Liver (tissue), 8 donors: ENCODE measurements at regions not wholly inside any gene's neighbourhood (a gene's known extent, or its start where the extent isn't known, plus 50 kb on each side); places are given as distances from the start of the nearest gene placed in this dataset.

Experiments
- DNase-seq: peaks from one replicate; pipeline ENCODE4 v3.0.0-alpha.2; 2017; ENCODE audit warnings: low spot score
- H3K27ac ChIP-seq, 2 donors: one replicate each; pipeline ENCODE4 v1.7.0; 2013; ENCODE audit warnings: inconsistent platforms in 2 of 2, low read length in 2 of 2, control low read depth in 1 of 2, low read depth in 1 of 2, mild to moderate bottlenecking in 1 of 2
- H3K27me3 ChIP-seq, 4 donors: one replicate each; pipeline versions ENCODE4 v1.6.1 to v1.7.0; 2013; ENCODE audit warnings: low read length in 3 of 4, inconsistent platforms in 1 of 4, mild to moderate bottlenecking in 1 of 4, moderate library complexity in 1 of 4; ENCODE audit not compliant: control insufficient read depth in 4 of 4, insufficient read depth in 4 of 4
- H3K36me3 ChIP-seq, 4 donors: one replicate each; pipeline versions ENCODE4 v1.6.1 to v1.7.0; 2013; ENCODE audit warnings: low read length in 3 of 4, mild to moderate bottlenecking in 3 of 4, low read depth in 1 of 4, moderate library complexity in 1 of 4; ENCODE audit not compliant: control insufficient read depth in 4 of 4, insufficient read depth in 3 of 4
- H3K4me1 ChIP-seq, 4 donors: one replicate each; pipeline versions ENCODE4 v1.6.1 to v1.7.0; 2013; ENCODE audit warnings: low read length in 3 of 4, mild to moderate bottlenecking in 3 of 4, moderate library complexity in 1 of 4; ENCODE audit not compliant: control insufficient read depth in 4 of 4, insufficient read depth in 4 of 4
- H3K4me3 ChIP-seq, 3 donors: one replicate each; pipeline versions ENCODE4 v1.6.1 to v1.7.0; 2013; ENCODE audit warnings: low read length in 3 of 3, control low read depth in 1 of 3, low read depth in 1 of 3, mild to moderate bottlenecking in 1 of 3
- H3K9ac ChIP-seq, 2 donors: one replicate each; pipeline ENCODE4 v1.7.0; 2013; ENCODE audit warnings: low read length in 2 of 2, mild to moderate bottlenecking in 2 of 2, moderate library complexity in 2 of 2, control low read depth in 1 of 2, low read depth in 1 of 2
- H3K9me3 ChIP-seq, 4 donors: one replicate each; pipeline versions ENCODE4 v1.6.1 to v1.7.0; 2013; ENCODE audit warnings: low read length in 3 of 4; ENCODE audit not compliant: control insufficient read depth in 4 of 4
- EGR1 ChIP-seq, 2 donors: IDR thresholded peaks; 2 replicates each; pipeline ENCODE4 v1.6.1; 2016 to 2018; ENCODE audit warnings: antibody characterized with exemption in 2 of 2, low read depth in 2 of 2
- FOXA1 ChIP-seq: IDR thresholded peaks from 2 replicates; pipeline ENCODE4 v1.6.1; 2016; ENCODE audit warnings: antibody characterized with exemption
- FOXA2 ChIP-seq: IDR thresholded peaks from 2 replicates; pipeline ENCODE4 v1.6.1; 2016; ENCODE audit warnings: antibody characterized with exemption
- GABPA ChIP-seq, 2 donors: IDR thresholded peaks in 1 of 2; conservative IDR thresholded peaks in 1 of 2; 2 replicates each; pipeline ENCODE4 v1.6.1; 2016; ENCODE audit warnings: antibody characterized with exemption in 2 of 2, mild to moderate bottlenecking in 1 of 2, moderate library complexity in 1 of 2
- HNF4A ChIP-seq, 2 donors: conservative IDR thresholded peaks; 2 replicates each; pipeline ENCODE4 v1.6.1; 2016; ENCODE audit warnings: antibody characterized with exemption in 2 of 2, mild to moderate bottlenecking in 2 of 2
- HNF4G ChIP-seq: IDR thresholded peaks from 2 replicates; pipeline ENCODE4 v1.6.1; 2016; ENCODE audit warnings: antibody characterized with exemption
- JUND ChIP-seq, 2 donors: IDR thresholded peaks; 2 replicates each; pipeline ENCODE4 v1.6.1; 2016; ENCODE audit warnings: antibody characterized with exemption in 2 of 2
- NR2F2 ChIP-seq: IDR thresholded peaks from 2 replicates; pipeline ENCODE4 v1.6.1; 2016; ENCODE audit warnings: antibody characterized with exemption
- RAD21 ChIP-seq, 2 donors: IDR thresholded peaks; 2 replicates each; pipeline ENCODE4 v1.6.1; 2016; ENCODE audit warnings: antibody characterized with exemption in 2 of 2, mild to moderate bottlenecking in 2 of 2
- RXRA ChIP-seq, 2 donors: IDR thresholded peaks; 2 replicates each; pipeline ENCODE4 v1.6.1; 2017 to 2018; ENCODE audit warnings: antibody characterized with exemption in 2 of 2, mild to moderate bottlenecking in 1 of 2
- SP1 ChIP-seq: IDR thresholded peaks from 2 replicates; pipeline ENCODE4 v1.6.1; 2018; ENCODE audit warnings: antibody characterized with exemption, mild to moderate bottlenecking
- YY1 ChIP-seq: IDR thresholded peaks from 2 replicates; pipeline ENCODE4 v1.6.1; 2016; ENCODE audit warnings: antibody characterized with exemption, mild to moderate bottlenecking
- WGBS: extraction: QIAGEN DNeasy Blood & Tissue Kit; methylation state at CpG from one replicate; pipeline ENCODE4 v1.1.7; 2013; 5-methylcytosine and 5-hydroxymethylcytosine counted together
- TF ChIP-seq, protein P1 (sequence below): IDR thresholded peaks from 2 replicates; pipeline ENCODE4 v1.6.1; 2016; ENCODE audit warnings: antibody characterized with exemption
- TF ChIP-seq, protein P2 (sequence below): fragments of 150-350 bp; IDR thresholded peaks from 2 replicates; pipeline ENCODE4 v1.5.1; 2017; ENCODE audit warnings: improper control_type of control experiment, low read depth, low read length; ENCODE audit not compliant: missing input control
- TF ChIP-seq, protein P3 (sequence below): IDR thresholded peaks from 2 replicates; pipeline ENCODE4 v1.6.1; 2016; ENCODE audit warnings: antibody characterized with exemption
- TF ChIP-seq, protein P4 (sequence below): IDR thresholded peaks from 2 replicates; pipeline ENCODE4 v1.6.1; 2016; ENCODE audit warnings: antibody characterized with exemption
- TF ChIP-seq, protein P5 (sequence below): IDR thresholded peaks from 2 replicates; pipeline ENCODE4 v1.6.1; 2016; ENCODE audit warnings: antibody characterized with exemption, mild to moderate bottlenecking
- donor health status: healthy.
- donor health status: healthy.
- donor health status: healthy.
- donor health status: healthy.
- donor health status: healthy.

DNA sequence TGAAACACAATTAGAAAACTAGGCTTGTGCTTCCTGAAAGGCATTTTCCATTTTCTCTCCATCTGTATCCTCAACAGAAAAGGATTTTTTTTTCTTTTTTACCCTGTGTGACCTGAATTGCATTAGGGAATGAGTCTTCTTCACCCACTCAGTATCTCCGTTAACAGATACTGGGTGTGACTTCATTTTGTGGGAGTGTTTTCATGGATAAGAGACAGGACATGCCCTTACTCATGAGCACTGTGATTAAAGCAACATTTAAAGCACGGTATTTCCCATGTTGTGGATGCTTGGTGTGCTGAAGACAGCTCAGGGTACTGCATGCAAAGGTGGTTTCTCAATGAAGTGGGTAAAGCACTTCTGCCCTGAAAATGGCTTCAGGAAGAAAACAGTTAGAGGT lies 1397.3 kb upstream of the TMEM132C start:
- H3K27me3 ChIP-seq: peaks cover 0 to 1% (median 0%) of the 10 kb centered on the region in 4 donors
- no peak overlapping the region for H3K4me3 ChIP-seq
- no peak overlapping the region for H3K9ac ChIP-seq
- H3K36me3 ChIP-seq: no peaks in the 10 kb centered on the region
- no peak for DNase-seq
- H3K9me3 ChIP-seq: peaks cover 0 to 2% (median 0%) of the 10 kb centered on the region in 4 donors
- TF ChIP-seq, protein P1, sequence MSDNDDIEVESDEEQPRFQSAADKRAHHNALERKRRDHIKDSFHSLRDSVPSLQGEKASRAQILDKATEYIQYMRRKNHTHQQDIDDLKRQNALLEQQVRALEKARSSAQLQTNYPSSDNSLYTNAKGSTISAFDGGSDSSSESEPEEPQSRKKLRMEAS: no peak
- TF ChIP-seq SP1: no peak
- TF ChIP-seq EGR1 (IDR thresholded peaks at IDR 0.05; ENCODE audit: low read depth in 2 of 2): no peak
- TF ChIP-seq, protein P2, sequence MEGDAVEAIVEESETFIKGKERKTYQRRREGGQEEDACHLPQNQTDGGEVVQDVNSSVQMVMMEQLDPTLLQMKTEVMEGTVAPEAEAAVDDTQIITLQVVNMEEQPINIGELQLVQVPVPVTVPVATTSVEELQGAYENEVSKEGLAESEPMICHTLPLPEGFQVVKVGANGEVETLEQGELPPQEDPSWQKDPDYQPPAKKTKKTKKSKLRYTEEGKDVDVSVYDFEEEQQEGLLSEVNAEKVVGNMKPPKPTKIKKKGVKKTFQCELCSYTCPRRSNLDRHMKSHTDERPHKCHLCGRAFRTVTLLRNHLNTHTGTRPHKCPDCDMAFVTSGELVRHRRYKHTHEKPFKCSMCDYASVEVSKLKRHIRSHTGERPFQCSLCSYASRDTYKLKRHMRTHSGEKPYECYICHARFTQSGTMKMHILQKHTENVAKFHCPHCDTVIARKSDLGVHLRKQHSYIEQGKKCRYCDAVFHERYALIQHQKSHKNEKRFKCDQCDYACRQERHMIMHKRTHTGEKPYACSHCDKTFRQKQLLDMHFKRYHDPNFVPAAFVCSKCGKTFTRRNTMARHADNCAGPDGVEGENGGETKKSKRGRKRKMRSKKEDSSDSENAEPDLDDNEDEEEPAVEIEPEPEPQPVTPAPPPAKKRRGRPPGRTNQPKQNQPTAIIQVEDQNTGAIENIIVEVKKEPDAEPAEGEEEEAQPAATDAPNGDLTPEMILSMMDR: no peak
- no peak for TF ChIP-seq YY1
- TF ChIP-seq NR2F2: no peak
- TF ChIP-seq, protein P3, sequence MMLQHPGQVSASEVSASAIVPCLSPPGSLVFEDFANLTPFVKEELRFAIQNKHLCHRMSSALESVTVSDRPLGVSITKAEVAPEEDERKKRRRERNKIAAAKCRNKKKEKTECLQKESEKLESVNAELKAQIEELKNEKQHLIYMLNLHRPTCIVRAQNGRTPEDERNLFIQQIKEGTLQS: no peak
- TF ChIP-seq, protein P4, sequence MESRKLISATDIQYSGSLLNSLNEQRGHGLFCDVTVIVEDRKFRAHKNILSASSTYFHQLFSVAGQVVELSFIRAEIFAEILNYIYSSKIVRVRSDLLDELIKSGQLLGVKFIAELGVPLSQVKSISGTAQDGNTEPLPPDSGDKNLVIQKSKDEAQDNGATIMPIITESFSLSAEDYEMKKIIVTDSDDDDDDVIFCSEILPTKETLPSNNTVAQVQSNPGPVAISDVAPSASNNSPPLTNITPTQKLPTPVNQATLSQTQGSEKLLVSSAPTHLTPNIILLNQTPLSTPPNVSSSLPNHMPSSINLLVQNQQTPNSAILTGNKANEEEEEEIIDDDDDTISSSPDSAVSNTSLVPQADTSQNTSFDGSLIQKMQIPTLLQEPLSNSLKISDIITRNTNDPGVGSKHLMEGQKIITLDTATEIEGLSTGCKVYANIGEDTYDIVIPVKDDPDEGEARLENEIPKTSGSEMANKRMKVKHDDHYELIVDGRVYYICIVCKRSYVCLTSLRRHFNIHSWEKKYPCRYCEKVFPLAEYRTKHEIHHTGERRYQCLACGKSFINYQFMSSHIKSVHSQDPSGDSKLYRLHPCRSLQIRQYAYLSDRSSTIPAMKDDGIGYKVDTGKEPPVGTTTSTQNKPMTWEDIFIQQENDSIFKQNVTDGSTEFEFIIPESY: no peak
- TF ChIP-seq RAD21 (IDR thresholded peaks at IDR 0.05): no peak
- no peak for TF ChIP-seq GABPA (IDR thresholded peaks at IDR 0.05 in 1 of 2, conservative IDR thresholded peaks at IDR 0.05 in 1 of 2)
- no peak for TF ChIP-seq HNF4G
- TF ChIP-seq, protein P5, sequence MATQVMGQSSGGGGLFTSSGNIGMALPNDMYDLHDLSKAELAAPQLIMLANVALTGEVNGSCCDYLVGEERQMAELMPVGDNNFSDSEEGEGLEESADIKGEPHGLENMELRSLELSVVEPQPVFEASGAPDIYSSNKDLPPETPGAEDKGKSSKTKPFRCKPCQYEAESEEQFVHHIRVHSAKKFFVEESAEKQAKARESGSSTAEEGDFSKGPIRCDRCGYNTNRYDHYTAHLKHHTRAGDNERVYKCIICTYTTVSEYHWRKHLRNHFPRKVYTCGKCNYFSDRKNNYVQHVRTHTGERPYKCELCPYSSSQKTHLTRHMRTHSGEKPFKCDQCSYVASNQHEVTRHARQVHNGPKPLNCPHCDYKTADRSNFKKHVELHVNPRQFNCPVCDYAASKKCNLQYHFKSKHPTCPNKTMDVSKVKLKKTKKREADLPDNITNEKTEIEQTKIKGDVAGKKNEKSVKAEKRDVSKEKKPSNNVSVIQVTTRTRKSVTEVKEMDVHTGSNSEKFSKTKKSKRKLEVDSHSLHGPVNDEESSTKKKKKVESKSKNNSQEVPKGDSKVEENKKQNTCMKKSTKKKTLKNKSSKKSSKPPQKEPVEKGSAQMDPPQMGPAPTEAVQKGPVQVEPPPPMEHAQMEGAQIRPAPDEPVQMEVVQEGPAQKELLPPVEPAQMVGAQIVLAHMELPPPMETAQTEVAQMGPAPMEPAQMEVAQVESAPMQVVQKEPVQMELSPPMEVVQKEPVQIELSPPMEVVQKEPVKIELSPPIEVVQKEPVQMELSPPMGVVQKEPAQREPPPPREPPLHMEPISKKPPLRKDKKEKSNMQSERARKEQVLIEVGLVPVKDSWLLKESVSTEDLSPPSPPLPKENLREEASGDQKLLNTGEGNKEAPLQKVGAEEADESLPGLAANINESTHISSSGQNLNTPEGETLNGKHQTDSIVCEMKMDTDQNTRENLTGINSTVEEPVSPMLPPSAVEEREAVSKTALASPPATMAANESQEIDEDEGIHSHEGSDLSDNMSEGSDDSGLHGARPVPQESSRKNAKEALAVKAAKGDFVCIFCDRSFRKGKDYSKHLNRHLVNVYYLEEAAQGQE: no peak
- no peak for TF ChIP-seq FOXA1
- no peak for TF ChIP-seq HNF4A (conservative IDR thresholded peaks at IDR 0.05)
- no peak for TF ChIP-seq RXRA (IDR thresholded peaks at IDR 0.05)
- no peak for TF ChIP-seq JUND (IDR thresholded peaks at IDR 0.05)
- TF ChIP-seq FOXA2: no peak
- WGBS: 68% methylated on average over 2 of the region's 2 CpGs
- H3K4me1 ChIP-seq: no peaks in the 10 kb centered on the region
- H3K27ac ChIP-seq: no peak overlapping the region

DNA sequence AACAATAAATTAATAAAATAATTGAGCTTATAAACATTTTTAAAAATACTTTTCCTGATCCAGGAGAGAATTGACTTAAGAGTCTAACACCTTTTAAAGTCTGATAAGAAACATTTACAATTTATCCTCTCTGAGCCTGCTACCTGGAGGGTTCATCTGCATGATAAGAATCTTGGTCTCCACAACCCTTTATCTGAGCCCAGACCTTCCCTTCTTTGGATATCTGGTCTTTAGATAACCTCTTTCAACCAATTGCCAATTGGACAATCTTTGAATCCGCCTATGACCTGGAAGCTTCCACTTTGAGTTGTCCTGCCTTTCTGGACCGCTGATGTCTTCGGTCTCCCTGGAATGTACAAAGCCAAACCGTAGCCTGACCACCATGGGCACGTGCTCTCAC lies 1393.3 kb upstream of the TMEM132C start:
- Histone ChIP-seq H3K4me3 (no peak overlapping the region), H3K27ac (no peak overlapping the region), H3K27me3 (peaks cover 0 to 3% (median 0%) of the 10 kb centered on the region in 4 donors), H3K9ac (no peak overlapping the region), H3K36me3 (no peaks in the 10 kb centered on the region), H3K9me3 (no peaks in the 10 kb centered on the region), H3K4me1 (no peaks in the 10 kb centered on the region)
- WGBS: 79% methylated on average over 5 of the region's 5 CpGs
- DNase-seq: no peak
- TF ChIP-seq, protein P5: no peak
- no peak for TF ChIP-seq YY1
- TF ChIP-seq, protein P4: no peak
- TF ChIP-seq, protein P3: no peak
